ENCODE measurements at regions not wholly inside any gene's neighbourhood (a gene's known extent, or its start where the extent isn't known, plus 50 kb on each side); places are given as distances from the start of the nearest gene placed in this dataset.

DNA sequence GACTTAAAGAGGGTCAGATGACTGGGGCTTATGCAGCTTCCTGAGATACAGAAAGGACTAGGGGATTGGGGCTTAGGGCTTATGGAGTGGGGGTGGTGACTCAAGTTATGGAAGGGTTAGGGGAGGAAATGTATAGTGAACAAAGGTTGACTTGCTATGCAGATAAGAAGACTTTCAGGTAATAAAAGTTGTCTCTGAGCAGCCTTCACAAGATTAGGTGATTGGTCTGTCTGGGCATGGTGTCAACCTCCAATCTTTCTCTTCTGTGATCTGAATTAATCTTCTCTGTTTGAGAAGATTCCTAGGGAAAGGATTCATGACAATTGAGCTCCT is 436.5 kb downstream of the SIPA1L2 start:
- dilution Hi-C loops (cut with MboI; ENCODE audit: extremely low pct_ligation_motif_present, low sequenced_read_pairs), result no loop called here
- no peak for FAIRE-seq
- no peaks in the 10 kb centered on the region for H3K9me1 ChIP-seq (ENCODE audit: control insufficient read depth, extremely low read depth, insufficient read depth, low read length)
- H3K4me1 ChIP-seq (ENCODE audit: control insufficient read depth, extremely low read depth, insufficient read depth, low read length), result no peaks in the 10 kb centered on the region
- H3K79me2 ChIP-seq (ENCODE audit: control insufficient read depth, insufficient read depth, low read length), result no peaks in the 10 kb centered on the region
- no peak overlapping the region for H3K9ac ChIP-seq (ENCODE audit: control insufficient read depth, extremely low read depth, insufficient read depth, low read length)
- no peak for DNase-seq (ENCODE audit: low read depth, low spot score)
- no peak for TF ChIP-seq EZH2 (IDR thresholded peaks at IDR 0.05; ENCODE audit: low read length)
- TF ChIP-seq, protein P1, sequence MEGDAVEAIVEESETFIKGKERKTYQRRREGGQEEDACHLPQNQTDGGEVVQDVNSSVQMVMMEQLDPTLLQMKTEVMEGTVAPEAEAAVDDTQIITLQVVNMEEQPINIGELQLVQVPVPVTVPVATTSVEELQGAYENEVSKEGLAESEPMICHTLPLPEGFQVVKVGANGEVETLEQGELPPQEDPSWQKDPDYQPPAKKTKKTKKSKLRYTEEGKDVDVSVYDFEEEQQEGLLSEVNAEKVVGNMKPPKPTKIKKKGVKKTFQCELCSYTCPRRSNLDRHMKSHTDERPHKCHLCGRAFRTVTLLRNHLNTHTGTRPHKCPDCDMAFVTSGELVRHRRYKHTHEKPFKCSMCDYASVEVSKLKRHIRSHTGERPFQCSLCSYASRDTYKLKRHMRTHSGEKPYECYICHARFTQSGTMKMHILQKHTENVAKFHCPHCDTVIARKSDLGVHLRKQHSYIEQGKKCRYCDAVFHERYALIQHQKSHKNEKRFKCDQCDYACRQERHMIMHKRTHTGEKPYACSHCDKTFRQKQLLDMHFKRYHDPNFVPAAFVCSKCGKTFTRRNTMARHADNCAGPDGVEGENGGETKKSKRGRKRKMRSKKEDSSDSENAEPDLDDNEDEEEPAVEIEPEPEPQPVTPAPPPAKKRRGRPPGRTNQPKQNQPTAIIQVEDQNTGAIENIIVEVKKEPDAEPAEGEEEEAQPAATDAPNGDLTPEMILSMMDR (optimal IDR thresholded peaks at IDR 0.05 in 1 of 3, IDR thresholded peaks at IDR 0.05 in 1 of 3, conservative IDR thresholded peaks at IDR 0.05 in 1 of 3; ENCODE audit: extremely low read depth in 1 of 3, insufficient read depth in 2 of 3, low read length in 3 of 3), result no peak
- no peaks in the 10 kb centered on the region for H3K36me3 ChIP-seq (ENCODE audit: control insufficient read depth in 2 of 2, extremely low read depth in 1 of 2, insufficient read depth in 2 of 2, low read length in 2 of 2)
- no peaks in the 10 kb centered on the region for H4K20me1 ChIP-seq (ENCODE audit: control insufficient read depth, extremely low read depth, insufficient read depth, low read length)
- H3K4me3 ChIP-seq (ENCODE audit: control insufficient read depth in 2 of 3, extremely low read depth in 1 of 3, insufficient read depth in 2 of 3, low read depth in 1 of 3, low read length in 3 of 3), result no peak overlapping the region
- no peak overlapping the region for H3K27ac ChIP-seq (ENCODE audit: control insufficient read depth, insufficient read depth, low read length)
- H2AFZ ChIP-seq (ENCODE audit: control insufficient read depth, low read length), result no peak overlapping the region
- H3K4me2 ChIP-seq (ENCODE audit: control insufficient read depth, extremely low read depth, insufficient read depth, low read depth, low read length), result no peak overlapping the region
- H3K9me3 ChIP-seq (ENCODE audit: control insufficient read depth, low read depth, low read length), result no peaks in the 10 kb centered on the region
- no peaks in the 10 kb centered on the region for H3K27me3 ChIP-seq (ENCODE audit: control insufficient read depth, extremely low read depth, insufficient read depth, low read length)

DNA sequence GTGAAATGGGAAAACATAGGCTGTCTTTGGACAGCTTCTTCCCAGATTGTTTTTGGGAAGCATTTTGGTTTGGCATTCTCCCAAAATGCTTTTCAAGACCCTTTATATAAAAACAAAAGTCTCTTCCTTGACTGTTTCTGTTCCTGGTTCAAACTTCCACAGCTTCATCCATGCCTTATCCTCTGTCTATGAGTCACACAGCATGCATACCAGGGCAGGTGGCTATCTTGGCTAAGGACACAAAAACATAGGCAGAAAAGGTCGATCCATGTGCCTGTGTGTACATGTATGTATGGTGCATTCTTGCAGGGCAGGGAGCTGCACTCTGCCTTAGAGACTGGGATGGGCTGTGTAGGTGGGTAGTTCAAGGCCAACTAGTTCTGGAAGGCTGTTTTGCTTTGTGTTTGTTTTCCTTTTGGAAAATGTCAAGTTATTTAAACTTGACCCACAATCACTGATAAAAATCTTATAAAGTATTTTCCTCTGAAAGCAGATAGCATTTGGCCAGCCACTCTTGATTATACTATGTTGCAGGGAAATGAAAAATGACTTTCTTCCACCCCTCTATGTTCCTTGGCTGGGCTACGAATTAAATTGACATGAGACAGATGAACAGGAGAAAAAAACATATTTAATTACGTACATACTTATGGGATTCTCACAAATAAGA is 437.0 kb downstream of the SIPA1L2 start:
- dilution Hi-C loops (cut with MboI; ENCODE audit: extremely low pct_ligation_motif_present, low sequenced_read_pairs), result no loop called here
- peak; percentile 51 for FAIRE-seq
- Histone ChIP-seq H3K9me1 (ENCODE audit: control insufficient read depth, extremely low read depth, insufficient read depth, low read length) (no peaks in the 10 kb centered on the region), H3K36me3 (ENCODE audit: control insufficient read depth in 2 of 2, extremely low read depth in 1 of 2, insufficient read depth in 2 of 2, low read length in 2 of 2) (no peaks in the 10 kb centered on the region), H2AFZ (ENCODE audit: control insufficient read depth, low read length) (no peak overlapping the region), H3K4me1 (ENCODE audit: control insufficient read depth, extremely low read depth, insufficient read depth, low read length) (no peaks in the 10 kb centered on the region), H3K79me2 (ENCODE audit: control insufficient read depth, insufficient read depth, low read length) (no peaks in the 10 kb centered on the region), H3K4me3 (ENCODE audit: control insufficient read depth in 2 of 3, extremely low read depth in 1 of 3, insufficient read depth in 2 of 3, low read depth in 1 of 3, low read length in 3 of 3) (no peak overlapping the region), H3K27me3 (ENCODE audit: control insufficient read depth, extremely low read depth, insufficient read depth, low read length) (no peaks in the 10 kb centered on the region), H3K9me3 (ENCODE audit: control insufficient read depth, low read depth, low read length) (no peaks in the 10 kb centered on the region), H3K9ac (ENCODE audit: control insufficient read depth, extremely low read depth, insufficient read depth, low read length) (no peak overlapping the region), H4K20me1 (ENCODE audit: control insufficient read depth, extremely low read depth, insufficient read depth, low read length) (no peaks in the 10 kb centered on the region), H3K4me2 (ENCODE audit: control insufficient read depth, extremely low read depth, insufficient read depth, low read depth, low read length) (no peak overlapping the region), H3K27ac (ENCODE audit: control insufficient read depth, insufficient read depth, low read length) (no peak overlapping the region)
- no peak for TF ChIP-seq EZH2 (IDR thresholded peaks at IDR 0.05; ENCODE audit: low read length)
- DNase-seq (ENCODE audit: low read depth, low spot score), result peak; percentile 2

DNA sequence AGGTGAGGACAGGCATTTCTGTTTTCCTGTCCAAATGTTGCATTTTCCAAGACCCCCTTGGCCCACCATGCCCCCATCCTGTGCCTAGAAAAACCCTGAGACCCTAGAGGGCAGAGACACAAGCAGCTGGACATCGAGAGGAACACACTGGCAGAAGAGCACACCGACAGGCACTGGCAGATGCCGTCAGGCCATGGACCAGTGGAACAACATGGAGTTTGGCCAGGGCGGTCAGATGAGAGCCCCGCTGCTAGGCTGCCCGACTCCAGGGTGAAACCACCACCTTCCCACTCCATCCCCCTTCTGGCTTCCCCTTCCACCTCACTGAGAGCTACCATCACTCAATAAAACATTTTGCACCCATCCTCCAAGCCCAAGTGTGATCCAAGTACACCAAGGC is 438.4 kb downstream of the SIPA1L2 start:
- Histone ChIP-seq H3K9ac (ENCODE audit: control insufficient read depth, extremely low read depth, insufficient read depth, low read length) (no peak overlapping the region), H2AFZ (ENCODE audit: control insufficient read depth, low read length) (no peak overlapping the region), H3K4me3 (ENCODE audit: control insufficient read depth in 2 of 3, extremely low read depth in 1 of 3, insufficient read depth in 2 of 3, low read depth in 1 of 3, low read length in 3 of 3) (no peak overlapping the region), H3K9me1 (ENCODE audit: control insufficient read depth, extremely low read depth, insufficient read depth, low read length) (no peaks in the 10 kb centered on the region), H3K27ac (ENCODE audit: control insufficient read depth, insufficient read depth, low read length) (no peak overlapping the region), H3K79me2 (ENCODE audit: control insufficient read depth, insufficient read depth, low read length) (no peaks in the 10 kb centered on the region), H3K9me3 (ENCODE audit: control insufficient read depth, low read depth, low read length) (no peaks in the 10 kb centered on the region), H3K4me1 (ENCODE audit: control insufficient read depth, extremely low read depth, insufficient read depth, low read length) (no peaks in the 10 kb centered on the region), H4K20me1 (ENCODE audit: control insufficient read depth, extremely low read depth, insufficient read depth, low read length) (no peaks in the 10 kb centered on the region), H3K4me2 (ENCODE audit: control insufficient read depth, extremely low read depth, insufficient read depth, low read depth, low read length) (no peak overlapping the region), H3K36me3 (ENCODE audit: control insufficient read depth in 2 of 2, extremely low read depth in 1 of 2, insufficient read depth in 2 of 2, low read length in 2 of 2) (no peaks in the 10 kb centered on the region), H3K27me3 (ENCODE audit: control insufficient read depth, extremely low read depth, insufficient read depth, low read length) (no peaks in the 10 kb centered on the region)
- no peak for TF ChIP-seq EZH2 (IDR thresholded peaks at IDR 0.05; ENCODE audit: low read length)
- TF ChIP-seq, protein P1 (optimal IDR thresholded peaks at IDR 0.05 in 1 of 3, IDR thresholded peaks at IDR 0.05 in 1 of 3, conservative IDR thresholded peaks at IDR 0.05 in 1 of 3; ENCODE audit: extremely low read depth in 1 of 3, insufficient read depth in 2 of 3, low read length in 3 of 3), result no peak
- dilution Hi-C loops (cut with MboI; ENCODE audit: extremely low pct_ligation_motif_present, low sequenced_read_pairs), result no loop called here
- FAIRE-seq (no peak), DNase-seq (ENCODE audit: low read depth, low spot score) (no peak)

All from keratinocyte (primary cell).